ENCODE measurements at regions not wholly inside any gene's neighbourhood (a gene's known extent, or its start where the extent isn't known, plus 50 kb on each side); places are given as distances from the start of the nearest gene placed in this dataset.
"Not testable (repeated sequence)": the region's sequence is repeated elsewhere in the genome, so short reads cannot be mapped to it uniquely, and the experiment has no call there.

GRCh38 chr10:44752451-44753441 is 158.4 kb upstream of the TMEM72 start:
- DNase-seq, result peak; percentile 82

- DNase-seq, result not testable (repeated sequence)
Measured at GRCh38 chr10:44754355-44754754, 156.8 kb upstream of the TMEM72 start.

GRCh38 chr10:44755481-44755880 is 155.7 kb upstream of the TMEM72 start:
- no peak for DNase-seq

- no peak for DNase-seq
Measured at GRCh38 chr10:44756216-44756615, 154.9 kb upstream of the TMEM72 start.

- no peak for DNase-seq
Measured at GRCh38 chr10:44757551-44758205, 153.5 kb upstream of the TMEM72 start.

GRCh38 chr10:44759122-44759521 is 152.0 kb upstream of the TMEM72 start:
- no peak for DNase-seq

GRCh38 chr10:44760513-44760912 is 150.6 kb upstream of the TMEM72 start:
- no peak for DNase-seq

- DNase-seq, result no peak
Measured at GRCh38 chr10:44761076-44761475, 150.1 kb upstream of the TMEM72 start.

- no peak for DNase-seq
Measured at GRCh38 chr10:44763331-44763730, 147.8 kb upstream of the TMEM72 start.

GRCh38 chr10:44765299-44765698 is 145.8 kb upstream of the TMEM72 start:
- no peak for DNase-seq

- no peak for DNase-seq
Measured at GRCh38 chr10:44766631-44767030, 144.5 kb upstream of the TMEM72 start.

- DNase-seq, result no peak
Measured at GRCh38 chr10:44769450-44769849, 141.7 kb upstream of the TMEM72 start.

- DNase-seq, result peak; percentile 60
Measured at GRCh38 chr10:44771233-44771995, 139.7 kb upstream of the TMEM72 start.

GRCh38 chr10:44773565-44773964 is 137.6 kb upstream of the TMEM72 start:
- DNase-seq, result no peak

- DNase-seq, result no peak
Measured at GRCh38 chr10:44774676-44775401, 136.3 kb upstream of the TMEM72 start.

GRCh38 chr10:44775402-44775741 is 135.8 kb upstream of the TMEM72 start:
- DNase-seq, result no peak

GRCh38 chr10:44776181-44776580 is 135.0 kb upstream of the TMEM72 start:
- no peak for DNase-seq

GRCh38 chr10:44779511-44779910 is 131.6 kb upstream of the TMEM72 start:
- DNase-seq, result no peak

GRCh38 chr10:44780426-44780825 is 130.7 kb upstream of the TMEM72 start:
- DNase-seq, result no peak

- no peak for DNase-seq
Measured at GRCh38 chr10:44781131-44781530, 130.0 kb upstream of the TMEM72 start.

- DNase-seq, result no peak
Measured at GRCh38 chr10:44786286-44786850, 124.8 kb upstream of the TMEM72 start.

GRCh38 chr10:44787480-44788075 is 123.6 kb upstream of the TMEM72 start:
- no peak for DNase-seq
